Activated gamma-delta T cell treated with Interleukin-2 at 50 U/mL for 16 hours (primary cell): ENCODE measurements at regions not wholly inside any gene's neighbourhood (a gene's known extent, or its start where the extent isn't known, plus 50 kb on each side); places are given as distances from the start of the nearest gene placed in this dataset.
"Not testable (repeated sequence)": the region's sequence is repeated elsewhere in the genome, so short reads cannot be mapped to it uniquely, and the experiment has no call there.

ENCODE experiments used
- DNase-seq: peaks from one replicate; pipeline ENCODE4 v3.0.0-alpha.2; 2020

GRCh38 chr4:78660559-78660958 is 109.0 kb downstream of the ANXA3 start:
- DNase-seq = no peak

GRCh38 chr4:78661086-78661690 is 109.6 kb downstream of the ANXA3 start:
- DNase-seq = no peak

GRCh38 chr4:78661921-78662521 is 110.5 kb downstream of the ANXA3 start:
- DNase-seq = no peak

GRCh38 chr4:78662658-78663057 is 111.1 kb downstream of the ANXA3 start:
- no peak for DNase-seq

- DNase-seq = not testable (repeated sequence)
Measured at GRCh38 chr4:78664296-78664695, 111.9 kb upstream of the BMP2K start.

- no peak for DNase-seq
Measured at GRCh38 chr4:78665216-78665770, 110.9 kb upstream of the BMP2K start.

GRCh38 chr4:78666830-78667258 is 109.3 kb upstream of the BMP2K start:
- DNase-seq = no peak

- DNase-seq = no peak
Measured at GRCh38 chr4:78667325-78667724, 108.8 kb upstream of the BMP2K start.

GRCh38 chr4:78667764-78668163 is 108.4 kb upstream of the BMP2K start:
- DNase-seq = no peak

- no peak for DNase-seq
Measured at GRCh38 chr4:78669453-78669852, 106.7 kb upstream of the BMP2K start.

- DNase-seq = no peak
Measured at GRCh38 chr4:78671903-78672815, 104.0 kb upstream of the BMP2K start.

GRCh38 chr4:78673337-78673736 is 102.8 kb upstream of the BMP2K start:
- DNase-seq = no peak

- DNase-seq = no peak
Measured at GRCh38 chr4:78675325-78675724, 100.8 kb upstream of the BMP2K start.

GRCh38 chr4:78682070-78682469 is 94.1 kb upstream of the BMP2K start:
- DNase-seq = no peak

- DNase-seq = no peak
Measured at GRCh38 chr4:78683352-78683751, 92.8 kb upstream of the BMP2K start.

- DNase-seq = no peak
Measured at GRCh38 chr4:78684325-78685079, 91.6 kb upstream of the BMP2K start.

GRCh38 chr4:78687818-78688217 is 88.3 kb upstream of the BMP2K start:
- DNase-seq = no peak

- no peak for DNase-seq
Measured at GRCh38 chr4:78688366-78688765, 87.8 kb upstream of the BMP2K start.

- no peak for DNase-seq
Measured at GRCh38 chr4:78689261-78689660, 86.9 kb upstream of the BMP2K start.

GRCh38 chr4:78689700-78690323 is 86.3 kb upstream of the BMP2K start:
- no peak for DNase-seq

- DNase-seq = no peak
Measured at GRCh38 chr4:78691334-78691754, 84.8 kb upstream of the BMP2K start.
